OCI-LY1 (cell line): ENCODE measurements at regions not wholly inside any gene's neighbourhood (a gene's known extent, or its start where the extent isn't known, plus 50 kb on each side); places are given as distances from the start of the nearest gene placed in this dataset.

Source experiments
- CTCF ChIP-seq: fragments of 200-600 bp; sonication (generic), shearing (Covaris generic); IDR thresholded peaks from 2 replicates; pipeline ENCODE4 v1.5.1; 2017; ENCODE audit warnings: mild to moderate bottlenecking, antibody characterized with exemption, low read length, moderate library complexity, mixed read lengths
- EZH2 ChIP-seq: fragments of 200-600 bp; sonication (generic), shearing (Covaris generic); IDR thresholded peaks from 2 replicates; pipeline ENCODE4 v1.8.0; 2017; ENCODE audit warnings: borderline replicate concordance, mixed run types, mild to moderate bottlenecking, antibody characterized with exemption, low read length, moderate library complexity, mixed read lengths

GRCh38 chr18:42245137-42245536 is 290.1 kb downstream of the PIK3C3 start:
- TF ChIP-seq EZH2 (no peak), CTCF (no peak)
